NCI-H1092 treated with DMSO at 0.1 percent for 48 hours (cell line): ENCODE measurements at regions not wholly inside any gene's neighbourhood (a gene's known extent, or its start where the extent isn't known, plus 50 kb on each side); places are given as distances from the start of the nearest gene placed in this dataset.
A peak's percentile ranks its signal among the peaks of the same experiment; 100 is the strongest.

Experiments
- DNase-seq: peaks from one replicate; lab custom pipeline; 2025; lab: John Stamatoyannopoulos, UW

GRCh38 chr5:158117467-158118160, 258.7 kb upstream of the CLINT1 start:
- DNase-seq, result no peak

GRCh38 chr5:158116965-158117364, 258.0 kb upstream of the CLINT1 start:
- no peak for DNase-seq

- no peak for DNase-seq
These were observed 256.5 kb upstream of the CLINT1 start for GRCh38 chr5:158115468-158115867.

GRCh38 chr5:158108177-158108576, 249.2 kb upstream of the CLINT1 start:
- DNase-seq, result no peak

GRCh38 chr5:158100373-158100888, 241.5 kb upstream of the CLINT1 start:
- no peak for DNase-seq

GRCh38 chr5:158099571-158100105, 240.7 kb upstream of the CLINT1 start:
- no peak for DNase-seq

- DNase-seq, result no peak
These were observed 237.9 kb upstream of the CLINT1 start for GRCh38 chr5:158096835-158097234.

- no peak for DNase-seq
These were observed 227.9 kb upstream of the CLINT1 start for GRCh38 chr5:158086856-158087255.

GRCh38 chr5:158084292-158084691, 225.3 kb upstream of the CLINT1 start:
- DNase-seq, result no peak

- no peak for DNase-seq
These were observed 223.8 kb upstream of the CLINT1 start for GRCh38 chr5:158082696-158083287.

- no peak for DNase-seq
These were observed 221.2 kb upstream of the CLINT1 start for GRCh38 chr5:158080112-158080511.

- DNase-seq, result no peak
These were observed 220.2 kb upstream of the CLINT1 start for GRCh38 chr5:158079097-158079496.

GRCh38 chr5:158074992-158075769, 216.2 kb upstream of the CLINT1 start:
- DNase-seq, result peak; percentile 56

GRCh38 chr5:158074597-158074991, 215.6 kb upstream of the CLINT1 start:
- DNase-seq, result no peak

GRCh38 chr5:158070859-158071258, 211.9 kb upstream of the CLINT1 start:
- DNase-seq, result no peak

- DNase-seq, result no peak
These were observed 210.9 kb upstream of the CLINT1 start for GRCh38 chr5:158069838-158070237.

- no peak for DNase-seq
These were observed 210.0 kb upstream of the CLINT1 start for GRCh38 chr5:158068964-158069363.

- DNase-seq, result no peak
These were observed 207.1 kb upstream of the CLINT1 start for GRCh38 chr5:158066076-158066475.

GRCh38 chr5:158064334-158065123, 205.6 kb upstream of the CLINT1 start:
- DNase-seq, result no peak

- no peak for DNase-seq
These were observed 204.1 kb upstream of the CLINT1 start for GRCh38 chr5:158063052-158063451.

GRCh38 chr5:158061451-158061850, 202.5 kb upstream of the CLINT1 start:
- no peak for DNase-seq

GRCh38 chr5:158060212-158060611, 201.3 kb upstream of the CLINT1 start:
- DNase-seq, result no peak
